H9 (cell line): ENCODE measurements at regions not wholly inside any gene's neighbourhood (a gene's known extent, or its start where the extent isn't known, plus 50 kb on each side); places are given as distances from the start of the nearest gene placed in this dataset.

ENCODE experiments used
- DNase-seq: peaks from one replicate; pipeline ENCODE4 v3.0.0-alpha.2; 2017
- H2AFZ ChIP-seq: one replicate; pipeline ENCODE4 v1.6.1; 2013; ENCODE audit warnings: mild to moderate bottlenecking, low read length, control low read depth, moderate library complexity
- H2AK5ac ChIP-seq: 2 replicates; pipeline ENCODE4 v1.6.1; 2013; ENCODE audit warnings: low read length, control low read depth, mixed read lengths; ENCODE audit not compliant: insufficient read length
- H2BK120ac ChIP-seq: one replicate; pipeline ENCODE4 v1.6.1; 2013; ENCODE audit warnings: low read depth, mild to moderate bottlenecking, low read length, control low read depth, inconsistent platforms; ENCODE audit not compliant: poor library complexity, severe bottlenecking
- H2BK12ac ChIP-seq: 2 replicates; pipeline ENCODE4 v1.6.1; 2013; ENCODE audit warnings: low read length, control low read depth, mixed read lengths, low read depth; ENCODE audit not compliant: insufficient read length
- H2BK15ac ChIP-seq: 2 replicates; pipeline ENCODE4 v1.6.1; 2013; ENCODE audit warnings: low read depth, low read length, control low read depth
- H2BK20ac ChIP-seq: one replicate; pipeline ENCODE4 v1.6.1; 2013; ENCODE audit warnings: low read depth, mild to moderate bottlenecking, low read length, control low read depth, inconsistent platforms; ENCODE audit not compliant: poor library complexity, severe bottlenecking
- H2BK5ac ChIP-seq: 2 replicates; pipeline ENCODE4 v1.6.1; 2013; ENCODE audit warnings: low read length, control low read depth, mixed read lengths; ENCODE audit not compliant: insufficient read length
- H3K14ac ChIP-seq: 2 replicates; pipeline ENCODE4 v1.6.1; 2013; ENCODE audit warnings: low read length, control low read depth; ENCODE audit not compliant: insufficient read depth
- H3K18ac ChIP-seq: 2 replicates; pipeline ENCODE4 v1.6.1; 2013; ENCODE audit warnings: low read depth, mild to moderate bottlenecking, mixed read lengths, low read length, control low read depth; ENCODE audit not compliant: insufficient read length
- H3K23ac ChIP-seq: 2 replicates; pipeline ENCODE4 v1.6.1; 2013; ENCODE audit warnings: low read length, control low read depth, mixed read lengths, low read depth; ENCODE audit not compliant: insufficient read length
- H3K23me2 ChIP-seq: 2 replicates; pipeline ENCODE4 v1.6.1; 2013; ENCODE audit warnings: low read depth, mild to moderate bottlenecking, mixed read lengths, low read length, control low read depth; ENCODE audit not compliant: insufficient read length, poor library complexity, severe bottlenecking
- H3K27ac ChIP-seq: 2 replicates; pipeline ENCODE4 v1.5.1; 2013; ENCODE audit warnings: low read length, control low read depth, mixed read lengths, low read depth; ENCODE audit not compliant: insufficient read length
- H3K27me3 ChIP-seq: 2 replicates; pipeline ENCODE4 v1.6.1; 2013; ENCODE audit warnings: low read length, control low read depth, inconsistent platforms; ENCODE audit not compliant: insufficient read depth
- H3K4ac ChIP-seq: 2 replicates; pipeline ENCODE4 v1.6.1; 2013; ENCODE audit warnings: low read depth, mild to moderate bottlenecking, control low read depth, inconsistent platforms, low read length, moderate library complexity
- H3K4me1 ChIP-seq: 2 replicates; pipeline ENCODE4 v1.6.1; 2013; ENCODE audit warnings: low read length, control low read depth, inconsistent platforms; ENCODE audit not compliant: insufficient read depth
- H3K4me2 ChIP-seq: 2 replicates; pipeline ENCODE4 v1.6.1; 2013; ENCODE audit warnings: low read length, control low read depth, mixed read lengths; ENCODE audit not compliant: insufficient read length, insufficient read depth
- H3K56ac ChIP-seq: 2 replicates; pipeline ENCODE4 v1.6.1; 2013; ENCODE audit warnings: low read depth, mild to moderate bottlenecking, mixed read lengths, low read length, control low read depth; ENCODE audit not compliant: insufficient read length
- H3K79me1 ChIP-seq: 2 replicates; pipeline ENCODE4 v1.6.1; 2013; ENCODE audit warnings: low read depth, mild to moderate bottlenecking, moderate library complexity, low read length, control low read depth, inconsistent platforms; ENCODE audit not compliant: insufficient read depth, poor library complexity, severe bottlenecking
- H3K79me2 ChIP-seq: 2 replicates; pipeline ENCODE4 v1.6.1; 2013; ENCODE audit warnings: low read length, control low read depth, inconsistent platforms; ENCODE audit not compliant: insufficient read depth
- H3K9ac ChIP-seq: 2 replicates; pipeline ENCODE4 v1.6.1; 2013; ENCODE audit warnings: low read length, control low read depth, mixed read lengths; ENCODE audit not compliant: insufficient read length; ENCODE audit errors: extremely low read depth
- H3K9me3 ChIP-seq: one replicate; pipeline ENCODE4 v1.6.1; 2013; ENCODE audit warnings: low read depth, low read length, inconsistent platforms; ENCODE audit not compliant: control insufficient read depth
- H3T11ph ChIP-seq: one replicate; pipeline ENCODE4 v1.6.1; 2013; ENCODE audit warnings: mild to moderate bottlenecking, low read length, control low read depth, inconsistent platforms
- H4K20me1 ChIP-seq: one replicate; pipeline ENCODE4 v1.6.1; 2013; ENCODE audit not compliant: control insufficient read depth, insufficient read length, insufficient read depth
- H4K5ac ChIP-seq: 2 replicates; pipeline ENCODE4 v1.6.1; 2013; ENCODE audit warnings: low read depth, mild to moderate bottlenecking, mixed read lengths, low read length, control low read depth; ENCODE audit not compliant: insufficient read length
- H4K8ac ChIP-seq: replicated peaks from 2 replicates; pipeline ENCODE4 v1.6.1; 2013; ENCODE audit warnings: low read length, control low read depth, mixed read lengths, low read depth; ENCODE audit not compliant: insufficient read length
- H4K91ac ChIP-seq: 2 replicates; pipeline ENCODE4 v1.6.1; 2013; ENCODE audit warnings: low read depth, mild to moderate bottlenecking, moderate library complexity, mixed read lengths, low read length, control low read depth; ENCODE audit not compliant: insufficient read length
- H3K27ac Mint-ChIP-seq, 3 experiments: 2 replicates in 2 of 3; 3 replicates in 1 of 3; pipeline ENCODE4 v1.8.0; 2020 to 2021; ENCODE audit warnings: mixed read lengths in 3 of 3, mild to moderate bottlenecking in 1 of 3, moderate library complexity in 1 of 3
- H3K27me3 Mint-ChIP-seq: 2 replicates; pipeline ENCODE4 v1.8.0; 2021; ENCODE audit warnings: low read depth, mild to moderate bottlenecking, moderate library complexity, mixed read lengths
- H3K36me3 Mint-ChIP-seq, 3 experiments: 2 replicates in 2 of 3; 3 replicates in 1 of 3; pipeline ENCODE4 v1.8.0; 2020 to 2021; ENCODE audit warnings: low read depth in 3 of 3, mixed read lengths in 3 of 3; ENCODE audit not compliant: insufficient read depth in 1 of 3
- H3K4me1 Mint-ChIP-seq, 2 experiments: 2 replicates each; pipeline ENCODE4 v1.8.0; 2020; ENCODE audit warnings: mixed read lengths in 2 of 2
- H3K4me3 Mint-ChIP-seq, 2 experiments: 2 replicates in 1 of 2; 3 replicates in 1 of 2; pipeline ENCODE4 v1.8.0; 2020 to 2021; ENCODE audit warnings: mild to moderate bottlenecking in 2 of 2, mixed read lengths in 2 of 2, moderate library complexity in 1 of 2
- H3K9me3 Mint-ChIP-seq, 2 experiments: 2 replicates in 1 of 2; 3 replicates in 1 of 2; pipeline ENCODE4 v1.8.0; 2020; ENCODE audit warnings: mild to moderate bottlenecking in 2 of 2, mixed read lengths in 2 of 2, moderate library complexity in 1 of 2
- WGBS: extraction: QIAGEN DNeasy Blood & Tissue Kit; methylation state at CpG from one replicate; pipeline ENCODE4 v1.1.7; 2013; ENCODE audit warnings: missing lambda C conversion rate, low lambda C conversion rate, mixed read lengths; ENCODE audit not compliant: insufficient read length; ENCODE audit errors: extremely low coverage; 5-methylcytosine and 5-hydroxymethylcytosine counted together
- TF ChIP-seq, protein P1 (sequence below): fragments of 200-600 bp; sonication (generic); conservative IDR thresholded peaks from 3 replicates; pipeline ENCODE4 v1.8.0; 2021; ENCODE audit warnings: antibody characterized with exemption, mild to moderate bottlenecking

DNA sequence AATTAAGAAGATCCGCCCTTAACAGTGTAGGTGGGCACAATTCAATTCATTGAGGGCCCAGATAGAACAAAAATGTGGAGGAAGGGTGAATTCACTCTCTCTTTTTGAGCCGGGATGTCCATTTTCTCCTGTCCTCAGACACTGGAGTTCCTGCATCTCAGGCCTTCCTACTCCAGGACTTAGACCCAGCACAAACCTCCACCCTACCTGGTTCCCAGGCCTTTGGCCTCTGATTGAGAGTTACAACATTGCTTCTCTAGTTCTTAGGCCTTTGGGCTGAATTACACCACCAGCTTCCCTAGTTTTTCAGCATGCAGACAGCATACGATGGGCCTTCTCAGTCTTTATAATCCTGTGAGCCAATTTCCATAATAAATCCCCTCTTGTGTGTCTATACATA lies 87.8 kb upstream of the TMEM17 start:
- Histone ChIP-seq H3K18ac (no peak overlapping the region), H2BK5ac (no peak overlapping the region), H3K14ac (no peak overlapping the region), H3K27me3 (no peaks in the 10 kb centered on the region), H3K23me2 (no peaks in the 10 kb centered on the region), H3K27ac (no peak overlapping the region), H4K8ac (no peak overlapping the region), H3K9me3 (no peaks in the 10 kb centered on the region), H2AFZ (no peak overlapping the region), H2BK15ac (no peak overlapping the region), H2BK120ac (no peak overlapping the region), H3K23ac (no peak overlapping the region), H3K79me2 (no peaks in the 10 kb centered on the region), H4K91ac (no peak overlapping the region), H3K79me1 (no peaks in the 10 kb centered on the region), H3T11ph (no peak overlapping the region), H4K20me1 (no peaks in the 10 kb centered on the region), H3K4ac (no peak overlapping the region), H3K4me2 (no peak overlapping the region), H4K5ac (no peak overlapping the region), H2BK20ac (no peak overlapping the region), H3K4me1 (peaks cover 3% of the 10 kb centered on the region; the same call in 1 of the 2 replicates), H2AK5ac (no peak overlapping the region), H2BK12ac (no peak overlapping the region), H3K9ac (no peak overlapping the region), H3K56ac (no peak overlapping the region)
- H3K4me3 Mint-ChIP-seq: no peak overlapping the region
- no peaks in the 10 kb centered on the region for H3K9me3 Mint-ChIP-seq
- TF ChIP-seq, protein P1, sequence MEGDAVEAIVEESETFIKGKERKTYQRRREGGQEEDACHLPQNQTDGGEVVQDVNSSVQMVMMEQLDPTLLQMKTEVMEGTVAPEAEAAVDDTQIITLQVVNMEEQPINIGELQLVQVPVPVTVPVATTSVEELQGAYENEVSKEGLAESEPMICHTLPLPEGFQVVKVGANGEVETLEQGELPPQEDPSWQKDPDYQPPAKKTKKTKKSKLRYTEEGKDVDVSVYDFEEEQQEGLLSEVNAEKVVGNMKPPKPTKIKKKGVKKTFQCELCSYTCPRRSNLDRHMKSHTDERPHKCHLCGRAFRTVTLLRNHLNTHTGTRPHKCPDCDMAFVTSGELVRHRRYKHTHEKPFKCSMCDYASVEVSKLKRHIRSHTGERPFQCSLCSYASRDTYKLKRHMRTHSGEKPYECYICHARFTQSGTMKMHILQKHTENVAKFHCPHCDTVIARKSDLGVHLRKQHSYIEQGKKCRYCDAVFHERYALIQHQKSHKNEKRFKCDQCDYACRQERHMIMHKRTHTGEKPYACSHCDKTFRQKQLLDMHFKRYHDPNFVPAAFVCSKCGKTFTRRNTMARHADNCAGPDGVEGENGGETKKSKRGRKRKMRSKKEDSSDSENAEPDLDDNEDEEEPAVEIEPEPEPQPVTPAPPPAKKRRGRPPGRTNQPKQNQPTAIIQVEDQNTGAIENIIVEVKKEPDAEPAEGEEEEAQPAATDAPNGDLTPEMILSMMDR: no peak
- H3K27me3 Mint-ChIP-seq: no peaks in the 10 kb centered on the region
- no peak for DNase-seq
- no CpG with 5 or more reads among the region's 3 CpGs for WGBS
- no peaks in the 10 kb centered on the region for H3K36me3 Mint-ChIP-seq
- H3K4me1 Mint-ChIP-seq: peaks cover 9 to 14% of the 10 kb centered on the region in 2 experiments
- H3K27ac Mint-ChIP-seq: no peak overlapping the region
